ENCODE measurements at regions not wholly inside any gene's neighbourhood (a gene's known extent, or its start where the extent isn't known, plus 50 kb on each side); places are given as distances from the start of the nearest gene placed in this dataset.
A peak's percentile ranks its signal among the peaks of the same experiment; 100 is the strongest.

DNA sequence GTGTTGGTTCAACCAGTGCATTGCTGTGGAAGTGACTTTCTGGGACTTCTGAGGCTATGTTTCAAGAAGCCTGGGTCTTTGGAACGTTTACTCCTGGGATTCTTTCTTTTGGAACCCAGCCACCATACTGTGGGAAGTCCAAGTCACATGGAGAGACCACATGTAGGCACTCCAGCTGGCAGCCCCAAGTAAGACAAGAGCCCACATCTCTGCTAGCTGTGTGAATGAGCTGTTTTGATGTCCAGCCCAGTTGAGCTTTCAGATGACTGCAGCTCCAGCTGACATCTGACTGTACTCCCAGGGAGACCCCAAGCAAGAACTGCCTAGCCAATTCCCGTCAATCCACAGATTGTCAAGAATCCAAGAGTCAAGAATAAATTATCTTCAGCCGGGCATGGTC, 60.1 kb upstream of the SPATA31D4 start:
- DNase-seq (ENCODE audit: extremely low read depth, low read depth): no peak

GRCh38 chr9:81871695-81872094, 56.5 kb upstream of the SPATA31D4 start:
- no peak overlapping the region for H3K4me3 ChIP-seq (replicated peaks; ENCODE audit: low read depth, low read length)
- no peak for DNase-seq (ENCODE audit: extremely low read depth, low read depth)
- TF ChIP-seq CTCF (IDR thresholded peaks at IDR 0.05; ENCODE audit: low read depth, low read length, missing control alignments): no peak

More for the DNA sequence above, 60.1 kb upstream of the SPATA31D4 start:
- no peak overlapping the region for H3K4me3 ChIP-seq (replicated peaks; ENCODE audit: low read depth, low read length)
- no peak for TF ChIP-seq CTCF (IDR thresholded peaks at IDR 0.05; ENCODE audit: low read depth, low read length, missing control alignments)

DNA sequence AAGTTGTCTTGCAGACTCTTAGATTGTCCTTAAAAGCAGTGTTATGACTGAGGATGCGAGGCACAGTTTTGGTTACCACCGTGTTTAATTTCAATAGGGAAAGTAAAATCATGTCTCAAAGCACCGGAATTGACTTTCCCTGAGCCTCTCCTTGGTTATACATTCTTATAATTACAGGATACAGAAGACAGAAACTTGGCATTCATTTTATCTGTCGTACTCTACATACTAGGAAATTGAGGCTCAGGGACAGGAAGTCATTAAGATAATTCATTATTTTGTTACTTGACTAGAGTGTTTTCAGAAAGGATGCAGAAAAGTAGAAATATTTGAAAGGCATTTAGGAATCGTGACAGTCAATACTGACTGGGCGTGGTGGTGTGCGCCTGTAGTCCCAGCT, 54.0 kb upstream of the SPATA31D4 start:
- TF ChIP-seq CTCF (IDR thresholded peaks at IDR 0.05; ENCODE audit: low read depth, low read length, missing control alignments): no peak
- DNase-seq (ENCODE audit: extremely low read depth, low read depth): no peak
- no peak overlapping the region for H3K4me3 ChIP-seq (replicated peaks; ENCODE audit: low read depth, low read length)

- no peak for TF ChIP-seq CTCF (IDR thresholded peaks at IDR 0.05; ENCODE audit: low read depth, low read length, missing control alignments)
- peak; percentile 83 for DNase-seq (ENCODE audit: extremely low read depth, low read depth)
- H3K4me3 ChIP-seq (replicated peaks; ENCODE audit: low read depth, low read length): no peak overlapping the region
Observed at GRCh38 chr9:81874931-81875330, 53.3 kb upstream of the SPATA31D4 start.

- TF ChIP-seq CTCF (IDR thresholded peaks at IDR 0.05; ENCODE audit: low read depth, low read length, missing control alignments): no peak
- no peak overlapping the region for H3K4me3 ChIP-seq (replicated peaks; ENCODE audit: low read depth, low read length)
- DNase-seq (ENCODE audit: extremely low read depth, low read depth): no peak
Observed at GRCh38 chr9:81877047-81877446, 51.2 kb upstream of the SPATA31D4 start.
